HG03025 (cell line): ENCODE measurements at regions not wholly inside any gene's neighbourhood (a gene's known extent, or its start where the extent isn't known, plus 50 kb on each side); places are given as distances from the start of the nearest gene placed in this dataset.
"Not testable (repeated sequence)": the region's sequence is repeated elsewhere in the genome, so short reads cannot be mapped to it uniquely, and the experiment has no call there.

Experiments
- ATAC-seq: cut with Tn5 transposase; IDR thresholded peaks from one replicate; pipeline ENCODE4 v1.9.1; 2021; ENCODE audit warnings: mild to moderate bottlenecking, moderate library complexity; ENCODE audit not compliant: unreplicated experiment, low FRiP score

DNA sequence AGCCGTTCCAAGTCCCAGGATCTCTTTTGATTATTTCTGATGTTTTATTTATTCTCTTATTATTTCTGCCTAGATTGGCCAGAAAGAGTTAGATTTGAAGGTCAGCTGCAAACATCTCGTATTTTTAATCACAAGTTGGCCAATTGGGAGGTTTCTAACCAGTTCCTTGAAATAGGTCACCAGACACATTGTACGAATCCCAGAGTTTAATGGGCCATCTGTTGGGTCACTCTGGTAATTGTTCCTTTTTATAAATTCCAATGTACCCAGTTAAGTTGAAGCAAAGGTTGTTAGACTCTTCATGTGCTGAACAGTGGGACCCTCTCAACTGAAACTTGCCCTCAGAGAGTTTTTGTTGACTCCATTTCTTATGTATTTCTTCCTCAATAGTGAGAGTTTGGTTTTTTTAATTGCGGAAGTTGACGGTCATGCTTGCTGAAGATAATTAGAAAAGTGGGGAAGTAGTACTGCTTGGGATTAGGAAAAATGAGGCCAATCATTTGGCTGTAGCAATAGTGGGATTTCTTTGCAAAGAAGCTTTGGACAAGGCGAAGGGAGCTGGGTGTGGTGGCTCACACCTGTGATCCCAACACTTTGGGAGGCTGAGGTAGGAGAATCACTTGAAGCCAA, 382.7 kb upstream of the RGS6 start:
- no peak for ATAC-seq

DNA sequence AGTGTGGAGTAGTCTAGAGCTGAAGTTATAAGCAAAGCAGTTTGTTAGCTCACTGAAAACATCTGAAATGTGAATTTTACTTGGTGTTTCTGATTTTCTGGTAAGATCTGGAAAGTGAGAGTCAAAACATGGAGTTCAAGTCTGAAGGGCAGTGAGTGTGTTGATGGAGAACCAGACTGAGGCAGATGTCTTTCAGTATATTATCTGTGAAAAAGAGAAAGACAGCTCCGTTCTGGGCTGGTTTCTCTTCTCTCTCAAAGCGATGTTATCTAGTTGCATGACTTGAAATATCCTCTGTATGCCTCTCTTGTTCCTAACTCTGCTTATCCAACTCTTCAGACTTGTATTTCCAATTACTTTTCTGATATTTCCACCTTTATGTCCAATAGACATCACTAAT, 381.9 kb upstream of the RGS6 start:
- ATAC-seq: peak; percentile 46

DNA sequence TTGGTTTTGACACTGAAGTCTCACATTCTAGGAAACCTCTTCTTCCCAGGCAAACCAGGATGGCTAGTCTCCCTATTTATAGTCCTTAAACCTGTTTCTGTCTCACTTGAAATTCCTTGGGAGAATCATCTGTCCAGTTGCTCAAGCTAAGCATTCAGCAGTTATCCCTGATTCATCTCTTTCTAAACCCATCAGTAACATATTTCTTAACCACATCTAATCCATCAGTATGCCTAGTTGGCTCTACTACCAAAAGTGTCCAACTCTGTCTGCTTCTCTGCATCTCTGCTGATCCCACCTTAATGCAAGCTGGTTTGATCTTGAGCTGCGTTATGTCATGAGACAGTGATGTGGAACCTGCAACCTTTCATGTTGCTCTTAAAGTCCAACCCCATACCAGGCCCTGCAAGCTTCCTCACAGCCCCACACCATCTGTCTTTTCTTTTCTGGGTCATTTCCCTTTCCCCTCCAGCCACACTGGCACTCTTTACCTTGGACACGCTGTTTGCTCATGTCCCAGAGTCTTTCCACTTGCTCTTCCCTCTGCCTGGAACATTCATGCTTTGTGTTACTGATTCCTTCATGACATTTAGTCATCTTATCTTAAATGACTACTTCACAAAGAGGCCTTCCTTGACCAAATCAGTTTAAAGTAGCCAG, 380.8 kb upstream of the RGS6 start:
- ATAC-seq: no peak

DNA sequence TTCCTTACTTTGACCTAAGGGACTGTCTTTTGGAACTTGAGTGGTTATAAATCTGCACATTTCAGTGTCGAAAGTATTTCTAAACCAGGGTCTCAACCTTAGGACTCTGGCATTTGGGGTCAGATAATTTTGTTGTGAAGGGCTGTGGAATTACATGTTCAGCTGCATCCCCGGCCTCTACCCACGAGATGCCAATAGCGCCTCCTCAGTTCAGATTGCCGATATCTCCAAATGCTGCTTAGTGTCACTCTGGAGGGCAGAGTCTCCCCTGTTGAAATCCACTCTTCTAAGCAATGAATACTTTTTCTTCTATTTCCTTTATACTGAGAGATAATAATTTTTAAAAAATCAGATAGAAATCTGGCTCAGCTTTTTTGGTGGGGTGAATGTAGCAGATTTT, 379.4 kb upstream of the RGS6 start:
- no peak for ATAC-seq

DNA sequence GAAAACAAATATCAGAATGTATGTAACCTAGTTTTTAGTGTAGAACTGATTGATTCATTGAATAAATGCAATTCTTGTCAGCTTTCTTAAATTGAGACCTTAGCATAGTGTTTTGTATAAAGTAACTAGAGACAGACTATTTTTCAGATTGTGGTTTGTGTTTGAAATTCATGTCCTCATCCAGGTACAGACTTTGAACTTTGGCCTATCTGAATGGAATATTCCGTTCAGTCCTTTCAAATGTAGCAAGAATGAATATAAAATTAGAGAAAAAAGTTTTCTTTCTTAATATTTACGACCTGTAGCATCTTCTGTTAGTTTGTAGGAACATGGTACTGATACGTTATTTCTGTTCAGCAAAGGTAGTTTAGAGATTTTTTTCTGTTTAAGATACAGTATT, 378.4 kb upstream of the RGS6 start:
- no peak for ATAC-seq

DNA sequence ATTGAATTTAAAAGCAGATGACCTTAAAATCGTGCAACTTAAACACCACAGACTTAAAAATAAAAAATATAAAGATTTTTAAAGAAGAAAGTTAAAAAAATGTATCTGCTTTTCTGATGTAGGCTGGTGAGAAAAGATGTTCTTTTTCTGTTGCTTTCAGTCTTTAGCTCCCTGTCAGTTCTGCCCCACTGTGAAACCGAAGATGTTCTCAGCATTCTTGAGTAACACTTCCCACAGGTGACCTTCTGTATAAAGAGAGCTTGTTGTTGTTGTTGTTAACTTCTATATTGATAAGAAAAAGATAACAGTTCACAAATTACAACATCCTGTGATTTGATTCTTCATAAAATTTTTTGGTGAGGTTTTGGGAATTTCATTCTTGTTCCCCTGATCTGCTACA, 377.9 kb upstream of the RGS6 start:
- ATAC-seq: no peak

DNA sequence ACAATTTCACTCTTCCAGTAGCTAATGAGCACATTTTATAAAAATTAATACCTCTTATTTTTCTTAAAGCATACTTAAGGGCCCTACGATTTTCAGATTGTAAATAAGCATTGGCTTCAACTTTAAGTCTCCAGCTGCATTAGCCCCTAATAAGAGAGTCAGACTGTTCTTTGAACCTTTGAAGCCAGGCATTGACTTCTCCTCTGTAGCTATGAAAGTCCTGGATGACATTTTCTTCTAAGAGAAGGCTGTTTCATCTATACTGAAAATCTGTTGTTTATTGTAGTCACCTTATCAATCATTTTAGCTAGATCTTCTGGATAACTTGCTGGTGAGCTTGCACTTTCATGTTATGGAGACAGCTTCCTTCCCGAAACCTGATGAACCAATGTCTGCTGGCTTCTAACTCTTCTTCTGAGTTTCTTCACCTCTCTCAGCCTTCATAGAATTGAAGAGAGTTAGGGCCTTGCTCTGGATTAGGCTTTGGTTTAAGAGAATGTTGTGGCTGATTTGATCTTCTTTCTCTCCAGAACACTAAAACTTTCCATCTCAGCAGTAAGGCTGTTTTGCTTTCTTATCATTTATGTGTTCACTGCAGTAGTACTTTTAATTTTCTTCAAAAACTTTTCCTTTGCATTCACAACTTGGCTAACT, 377.1 kb upstream of the RGS6 start:
- peak; percentile 17 for ATAC-seq

DNA sequence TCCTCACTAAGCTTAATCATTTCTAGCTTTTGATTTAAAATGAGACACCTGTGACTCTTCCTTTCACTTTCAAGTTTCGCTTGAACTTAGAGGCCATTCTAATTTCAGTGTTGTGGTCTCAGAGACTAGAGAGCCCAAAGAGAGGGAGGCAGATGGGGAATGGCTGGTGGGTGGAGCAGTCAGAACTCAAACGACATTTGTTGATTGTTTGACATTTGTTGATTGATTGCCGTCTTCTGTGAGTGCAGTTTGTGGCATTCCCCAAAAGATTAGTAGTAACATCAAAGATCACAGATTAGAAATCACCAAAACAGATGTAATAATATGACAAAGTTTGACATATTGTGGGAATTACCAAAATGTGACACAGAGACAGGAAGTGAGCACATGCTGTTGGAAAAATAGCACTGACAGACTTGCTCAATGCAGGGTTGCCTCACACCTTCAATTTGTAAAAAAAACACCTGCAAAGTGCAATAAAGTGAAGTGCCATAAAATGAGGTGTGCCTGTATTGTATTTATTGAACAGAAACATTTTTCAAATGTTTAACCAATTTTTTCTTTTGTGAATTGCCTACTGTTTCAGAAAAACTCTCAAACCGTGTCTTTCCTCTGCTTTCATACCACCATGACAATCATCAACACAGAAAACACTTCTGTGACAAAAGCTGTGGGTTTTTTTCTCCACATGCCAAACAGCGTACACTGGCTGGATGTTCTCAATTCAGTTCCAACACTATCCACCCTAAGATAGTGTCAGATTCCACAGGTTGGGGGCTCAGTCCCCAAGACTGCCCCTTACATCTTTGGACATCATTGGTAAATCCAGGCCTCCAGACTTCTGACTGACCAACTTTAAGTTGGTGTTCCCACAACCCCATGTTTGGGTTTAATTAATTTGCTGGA, 376.3 kb upstream of the RGS6 start:
- ATAC-seq: peak; percentile 87

DNA sequence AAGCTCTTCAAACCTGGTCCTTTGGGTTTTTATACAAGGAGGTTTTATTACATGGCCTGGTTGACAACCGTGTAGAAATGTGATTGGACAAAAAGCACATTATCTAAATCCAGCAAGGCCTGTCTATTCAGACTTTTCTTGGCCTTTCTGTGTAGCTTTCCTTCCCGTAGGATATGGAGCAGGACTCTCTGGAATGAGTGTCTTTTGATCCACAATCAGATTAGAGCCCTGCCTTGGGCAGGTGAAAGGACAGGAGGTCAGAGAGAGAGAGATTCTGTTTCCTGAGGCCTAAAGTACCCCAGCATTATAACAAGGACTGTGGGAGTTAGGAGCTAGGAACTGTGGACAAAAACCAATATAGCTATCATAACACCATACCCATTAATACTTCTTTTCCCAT, 375.5 kb upstream of the RGS6 start:
- no peak for ATAC-seq

DNA sequence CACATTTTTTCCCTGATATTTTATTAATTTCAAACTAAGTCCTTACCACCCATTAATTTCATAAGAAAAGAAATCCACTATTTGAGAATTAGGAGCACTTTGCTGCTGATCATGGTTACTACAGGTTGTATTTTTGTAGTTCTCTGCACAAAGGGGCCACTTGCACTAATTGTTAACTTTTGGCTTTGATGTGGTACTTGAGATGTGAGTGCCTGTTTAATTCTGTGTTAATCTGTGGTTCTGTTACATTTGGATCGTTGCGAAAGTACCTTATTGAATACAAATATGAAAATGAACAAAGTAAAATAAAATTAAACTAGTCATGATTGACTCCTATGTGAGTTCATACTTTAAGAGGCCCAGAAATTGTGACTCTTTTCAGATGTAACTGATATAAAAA, 374.9 kb upstream of the RGS6 start:
- ATAC-seq: no peak

DNA sequence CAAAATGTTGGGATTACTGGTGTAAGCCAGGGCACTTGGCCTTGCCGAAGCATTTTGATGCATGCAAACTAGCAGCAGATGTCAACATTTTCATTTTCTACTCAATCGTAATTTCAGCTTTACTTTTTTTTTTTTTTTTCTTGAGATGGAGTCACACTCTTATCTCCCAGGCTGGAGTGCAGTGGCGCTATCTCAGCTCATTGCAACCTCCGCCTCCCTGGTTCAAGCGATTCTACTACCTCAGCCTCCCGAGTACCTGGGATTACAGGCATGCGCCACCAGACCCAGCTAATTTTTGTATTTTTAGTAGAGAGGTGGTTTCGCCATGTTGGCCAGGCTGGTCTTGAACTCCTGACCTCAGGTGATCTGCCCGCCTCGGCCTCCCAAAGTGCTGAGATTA, 373.3 kb upstream of the RGS6 start:
- not testable (repeated sequence) for ATAC-seq

DNA sequence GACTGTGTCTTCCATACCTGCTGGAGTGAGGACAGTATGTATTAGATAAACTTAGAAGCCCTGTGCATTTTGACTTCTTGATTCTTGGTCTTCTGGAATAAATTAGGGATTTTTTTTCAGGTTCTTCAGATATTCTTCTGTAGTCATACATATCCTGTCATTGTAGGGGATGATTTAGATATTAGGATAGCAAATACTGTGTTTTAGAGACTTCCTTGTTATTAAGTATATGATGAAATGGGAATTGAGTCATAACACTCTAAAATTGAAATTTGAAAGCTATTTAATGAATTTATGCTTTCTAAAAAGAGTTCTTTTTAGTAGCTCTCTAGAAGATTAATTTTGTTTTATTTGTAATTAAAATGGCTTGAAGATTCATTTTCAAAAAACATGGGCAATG, 371.5 kb upstream of the RGS6 start:
- ATAC-seq: no peak

DNA sequence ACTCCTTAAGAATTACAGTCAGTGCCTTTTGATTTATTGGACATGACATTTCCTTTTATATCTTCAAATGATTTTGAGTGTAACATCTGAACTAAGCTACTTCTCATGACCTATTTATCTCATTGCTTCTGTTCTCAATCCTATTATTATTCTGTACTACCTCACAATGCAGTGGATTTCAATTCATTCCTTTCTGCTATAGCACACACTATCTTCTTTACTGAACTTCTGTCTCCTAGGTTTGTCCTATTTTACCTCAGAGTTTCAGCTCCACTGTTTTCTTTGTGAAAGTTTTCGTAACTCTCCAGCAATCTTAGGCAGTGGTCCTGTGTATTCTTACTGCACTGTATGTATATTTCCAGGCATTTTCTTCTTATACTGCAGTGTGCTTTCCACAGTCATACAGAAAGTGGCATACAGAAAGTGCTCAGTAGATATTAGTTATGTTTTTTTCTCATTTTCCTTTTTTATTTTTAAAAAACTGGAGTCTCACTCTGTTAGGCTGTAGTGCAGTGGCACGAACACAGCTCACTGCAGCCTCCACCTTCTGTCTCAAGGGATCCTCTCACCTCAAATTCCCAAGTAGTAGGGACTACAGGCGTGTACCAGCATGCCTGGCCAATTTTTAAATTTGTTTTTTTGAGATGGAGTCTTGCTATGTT, 368.6 kb upstream of the RGS6 start:
- no peak for ATAC-seq

DNA sequence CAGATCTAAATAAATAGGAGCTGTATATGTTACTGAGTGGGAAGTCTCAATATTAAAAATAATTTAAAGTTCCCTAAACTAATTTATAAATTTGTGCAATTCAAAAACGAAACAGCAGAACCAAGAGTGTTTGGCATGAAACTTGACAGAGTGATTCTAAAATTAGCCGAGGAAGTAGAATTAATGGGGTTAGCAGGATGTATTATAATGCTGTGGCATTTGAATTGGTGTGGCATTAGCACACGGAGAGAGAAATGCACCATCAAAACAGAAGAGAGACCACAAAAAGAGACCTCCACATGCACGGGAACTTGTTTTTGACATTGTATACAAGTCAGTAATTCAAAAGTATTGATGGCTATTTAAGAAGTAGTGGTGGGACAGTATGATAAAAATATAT, 366.0 kb upstream of the RGS6 start:
- ATAC-seq: no peak

DNA sequence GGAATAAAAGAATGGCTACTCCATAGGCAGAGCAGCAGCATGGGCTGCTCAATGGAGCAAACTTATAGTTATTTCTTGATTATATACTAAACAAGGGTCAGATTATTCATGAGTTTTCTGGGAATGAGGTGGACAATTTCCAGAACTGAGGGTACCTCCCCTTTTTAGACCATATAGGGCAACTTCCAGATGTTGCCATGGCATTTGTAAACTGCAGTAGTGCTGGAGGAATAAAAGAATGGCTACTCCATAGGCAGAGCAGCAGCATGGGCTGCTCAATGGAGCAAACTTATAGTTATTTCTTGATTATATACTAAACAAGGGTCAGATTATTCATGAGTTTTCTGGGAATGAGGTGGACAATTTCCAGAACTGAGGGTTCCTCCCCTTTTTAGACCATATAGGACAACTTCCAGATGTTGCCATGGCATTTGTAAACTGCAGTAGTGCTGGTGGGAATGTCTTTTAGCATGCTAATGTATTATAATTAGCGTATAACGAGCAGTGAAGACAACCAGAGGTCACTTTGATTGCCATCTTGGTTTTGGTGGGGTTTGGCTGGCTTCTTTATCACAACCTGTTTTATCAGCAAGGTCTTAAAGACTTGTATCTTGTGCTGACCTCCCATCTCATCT, 364.6 kb upstream of the RGS6 start:
- ATAC-seq: not testable (repeated sequence)

DNA sequence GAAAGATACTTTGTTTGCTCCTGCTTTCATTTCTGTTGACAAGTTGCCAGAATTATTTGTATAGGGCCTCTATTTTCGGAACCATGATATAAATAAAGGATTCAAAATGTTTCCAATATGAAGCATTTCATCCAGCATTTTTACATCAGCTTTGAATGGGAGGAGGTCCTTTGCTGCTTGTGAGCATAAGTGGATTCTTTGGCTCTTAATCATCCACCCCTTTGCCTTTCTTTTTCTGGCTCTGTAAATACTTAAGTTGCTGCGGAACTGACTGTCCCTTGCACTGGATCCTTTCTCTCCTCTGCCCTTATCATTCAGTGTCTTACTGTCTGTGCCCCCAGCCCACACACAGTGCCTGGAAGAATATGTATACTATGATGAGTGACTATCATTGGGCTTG, 357.3 kb upstream of the RGS6 start:
- ATAC-seq: no peak

DNA sequence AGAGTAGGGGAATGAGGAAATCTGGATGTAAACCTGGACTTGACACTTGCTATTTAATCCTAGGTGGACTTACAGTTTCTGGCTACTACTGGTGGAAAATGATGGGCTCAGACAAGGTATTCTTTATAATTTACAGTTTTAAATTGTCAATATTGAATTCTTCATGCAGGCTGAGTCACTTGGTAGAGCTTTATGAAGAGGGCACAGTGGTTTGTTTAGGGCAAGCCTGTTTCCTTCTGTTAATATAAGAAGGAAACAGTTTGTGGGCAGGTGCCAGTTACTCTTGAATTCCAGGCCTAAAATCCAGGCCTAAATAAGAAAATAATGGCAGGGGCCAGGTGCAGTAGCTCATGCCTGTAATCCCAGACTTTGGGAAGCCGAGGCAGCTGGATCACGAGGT, 355.8 kb upstream of the RGS6 start:
- no peak for ATAC-seq

DNA sequence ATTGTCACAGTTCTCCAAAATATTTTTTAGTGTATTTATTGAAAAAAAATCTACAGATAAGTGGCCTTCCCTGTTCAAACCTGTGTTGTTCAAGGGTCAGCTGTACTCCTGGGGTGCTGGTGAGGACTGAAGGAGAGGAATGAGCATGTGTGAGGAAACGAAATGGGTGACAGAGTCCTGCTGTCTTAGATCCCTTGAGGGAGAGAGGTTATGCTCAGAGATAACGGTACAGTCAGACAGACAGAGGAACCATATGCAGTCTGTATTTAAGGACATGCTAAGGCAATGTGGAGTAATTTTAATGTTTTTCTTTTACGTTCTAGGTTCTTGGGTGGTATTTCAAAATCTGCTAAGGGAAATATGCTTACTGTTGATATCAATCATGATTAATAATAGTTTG, 352.9 kb upstream of the RGS6 start:
- ATAC-seq: no peak

DNA sequence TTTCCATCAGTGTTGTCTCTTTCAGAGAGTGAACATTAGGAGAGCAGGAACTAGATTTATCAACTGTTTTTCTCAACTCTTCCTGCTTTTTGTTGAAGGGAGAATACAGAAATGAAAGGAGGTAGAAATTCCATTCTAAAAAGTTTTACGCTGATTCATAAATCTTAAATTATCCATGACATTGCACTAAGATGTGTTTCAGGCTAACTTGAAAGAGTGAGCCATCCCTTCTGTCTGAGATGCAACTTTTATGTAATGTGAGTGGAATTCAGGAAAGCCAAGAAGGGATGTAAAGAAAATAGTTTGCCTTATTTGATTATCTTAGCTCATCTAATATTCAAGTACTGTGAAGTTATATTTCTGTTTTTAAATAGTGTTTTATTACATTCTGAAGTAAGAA, 349.5 kb upstream of the RGS6 start:
- no peak for ATAC-seq

DNA sequence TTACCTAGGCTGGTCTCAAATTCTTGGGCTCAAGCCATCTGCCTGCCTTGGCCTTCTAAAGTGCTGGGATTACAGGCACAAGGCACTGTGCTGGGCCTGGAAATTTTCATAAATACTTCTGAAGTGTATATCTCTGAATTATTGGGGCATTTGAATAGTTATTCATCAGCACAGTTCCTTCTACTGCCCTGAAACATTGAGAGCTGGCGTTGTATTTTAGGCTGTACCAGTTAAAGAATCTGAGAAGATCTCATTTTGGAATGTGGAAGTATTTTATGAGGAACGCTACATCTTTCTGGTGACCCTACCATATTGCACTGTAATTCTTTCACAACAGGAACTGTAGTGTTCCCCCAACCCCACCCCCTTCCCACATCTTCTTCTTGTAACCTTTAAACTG, 349.0 kb upstream of the RGS6 start:
- no peak for ATAC-seq
